ENCODE measurements at regions not wholly inside any gene's neighbourhood (a gene's known extent, or its start where the extent isn't known, plus 50 kb on each side); places are given as distances from the start of the nearest gene placed in this dataset.

GRCh38 chr12:42695490-42695995 lies 106.0 kb upstream of the PRICKLE1 start:
- FAIRE-seq (no peak), ATAC-seq (0 out of 3 replicates have a peak, but pooled peaks have one; percentile 28), DNase-seq (ENCODE audit: low read depth, low spot score) (no peak)
- Histone ChIP-seq H3K4me2 (ENCODE audit: control insufficient read depth, insufficient read depth) (no peak overlapping the region), H3K9me3 (replicated peaks; ENCODE audit: control insufficient read depth, insufficient read depth, low read length) (no peaks in the 10 kb centered on the region; the same call in 2 of the 3 replicates), H3K36me3 (ENCODE audit: control insufficient read depth in 2 of 2, insufficient read depth in 2 of 2, low read length in 1 of 2) (no peaks in the 10 kb centered on the region), H3K79me2 (ENCODE audit: control insufficient read depth, insufficient read depth, low read length) (no peaks in the 10 kb centered on the region), H3K27me3 (replicated peaks in 1 of 2; ENCODE audit: control insufficient read depth in 2 of 2, insufficient read depth in 2 of 2, low read length in 1 of 2) (no peaks in the 10 kb centered on the region), H4K20me1 (ENCODE audit: control insufficient read depth, insufficient read depth) (no peaks in the 10 kb centered on the region), H2AFZ (ENCODE audit: control insufficient read depth, low read depth, low read length) (no peak overlapping the region), H3K4me1 (ENCODE audit: control insufficient read depth, insufficient read depth, low read length) (no peaks in the 10 kb centered on the region), H3K27ac (ENCODE audit: control insufficient read depth, insufficient read depth) (no peak overlapping the region), H3K4me3 (no peak overlapping the region), H3K9ac (ENCODE audit: control insufficient read depth, insufficient read depth, low read length) (no peak overlapping the region)
- ChIA-PET CTCF (no interaction called here), POLR2A (no interaction called here), RAD21 (ENCODE audit: unreplicated experiment) (no interaction called here), SMC1A (ENCODE audit: uncharacterized antibody, unreplicated experiment) (no interaction called here)
- WGBS (ENCODE audit: insufficient coverage, insufficient replicate concordance, low lambda C conversion rate, missing lambda C conversion rate): 47% methylated on average over 5 of the region's 5 CpGs
- in situ Hi-C loops (cut with MboI) (no loop called here), intact Hi-C loops (cut with micrococcal nuclease; ENCODE audit: unreplicated experiment) (no loop called here)
- no TSS peak for BruUV-seq (replicated peaks)
- TF ChIP-seq SKIL (IDR thresholded peaks at IDR 0.05; ENCODE audit: low read depth, poor library complexity, severe bottlenecking) (no peak), NFYB (IDR thresholded peaks at IDR 0.05; ENCODE audit: insufficient read depth, low read depth, low read length) (0 out of 2 replicates have a peak, but pooled peaks have one; percentile 40), PAX8 (IDR thresholded peaks at IDR 0.05) (no peak), SPI1 (IDR thresholded peaks at IDR 0.05; ENCODE audit: borderline replicate concordance, insufficient read depth, low read depth, low read length) (no peak), ZNF592 (IDR thresholded peaks at IDR 0.05) (no peak), CBFB (IDR thresholded peaks at IDR 0.05; ENCODE audit: low read depth) (no peak)

Data from GM12878 (cell line).